HG02970 (cell line): ENCODE measurements at regions not wholly inside any gene's neighbourhood (a gene's known extent, or its start where the extent isn't known, plus 50 kb on each side); places are given as distances from the start of the nearest gene placed in this dataset.

Experiments
- ATAC-seq: cut with Tn5 transposase; IDR thresholded peaks from one replicate; pipeline ENCODE4 v1.9.1; 2021; ENCODE audit warnings: mild to moderate bottlenecking, moderate library complexity, moderate number of reproducible peaks; ENCODE audit not compliant: unreplicated experiment, low FRiP score

GRCh38 chr2:150607390-150607811, 119.9 kb upstream of the RND3 start:
- ATAC-seq, result no peak

GRCh38 chr2:150606380-150607060, 119.1 kb upstream of the RND3 start:
- ATAC-seq, result no peak

GRCh38 chr2:150605664-150606063, 118.2 kb upstream of the RND3 start:
- ATAC-seq, result no peak

GRCh38 chr2:150601280-150602038, 114.0 kb upstream of the RND3 start:
- no peak for ATAC-seq

GRCh38 chr2:150599889-150600288, 112.4 kb upstream of the RND3 start:
- ATAC-seq, result no peak

GRCh38 chr2:150598383-150598782, 110.9 kb upstream of the RND3 start:
- no peak for ATAC-seq

- no peak for ATAC-seq
Measured at GRCh38 chr2:150595803-150596470, 108.5 kb upstream of the RND3 start.

- no peak for ATAC-seq
Measured at GRCh38 chr2:150594299-150594698, 106.8 kb upstream of the RND3 start.

- ATAC-seq, result no peak
Measured at GRCh38 chr2:150591496-150592285, 104.2 kb upstream of the RND3 start.

- no peak for ATAC-seq
Measured at GRCh38 chr2:150589681-150590080, 102.2 kb upstream of the RND3 start.

GRCh38 chr2:150588506-150588870, 101.0 kb upstream of the RND3 start:
- ATAC-seq, result no peak

GRCh38 chr2:150587547-150588505, 100.4 kb upstream of the RND3 start:
- no peak for ATAC-seq

GRCh38 chr2:150586858-150587257, 99.4 kb upstream of the RND3 start:
- no peak for ATAC-seq

- no peak for ATAC-seq
Measured at GRCh38 chr2:150585221-150585971, 97.9 kb upstream of the RND3 start.

GRCh38 chr2:150584081-150584480, 96.6 kb upstream of the RND3 start:
- no peak for ATAC-seq

- ATAC-seq, result no peak
Measured at GRCh38 chr2:150581717-150582472, 94.4 kb upstream of the RND3 start.

GRCh38 chr2:150578481-150578880, 91.0 kb upstream of the RND3 start:
- no peak for ATAC-seq

- ATAC-seq, result no peak
Measured at GRCh38 chr2:150575861-150576260, 88.4 kb upstream of the RND3 start.
